HG03097 (cell line): ENCODE measurements at regions not wholly inside any gene's neighbourhood (a gene's known extent, or its start where the extent isn't known, plus 50 kb on each side); places are given as distances from the start of the nearest gene placed in this dataset.

Experiments used
- ATAC-seq: cut with Tn5 transposase; IDR thresholded peaks from one replicate; pipeline ENCODE4 v1.9.1; 2021; ENCODE audit not compliant: unreplicated experiment, low FRiP score

DNA sequence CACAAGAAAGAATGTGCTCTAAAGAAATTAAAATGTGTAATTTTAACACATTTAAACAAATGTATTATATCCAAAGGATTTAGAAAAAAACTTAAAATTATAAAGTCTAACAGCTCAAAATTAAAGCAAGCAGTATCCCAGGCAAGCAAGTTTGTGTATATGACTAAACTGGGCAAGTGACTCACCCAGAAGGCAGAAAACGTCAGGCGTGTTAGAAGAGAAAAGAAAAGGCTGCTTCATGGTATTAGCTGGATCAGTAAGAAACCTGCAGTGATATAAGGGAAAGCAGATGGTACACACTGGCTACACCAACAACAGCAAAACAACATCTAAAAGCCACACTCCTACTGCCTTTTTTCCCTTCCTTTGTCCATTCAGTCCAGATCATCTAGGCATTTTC, 250.6 kb upstream of the NDST3 start:
- ATAC-seq, result no peak

DNA sequence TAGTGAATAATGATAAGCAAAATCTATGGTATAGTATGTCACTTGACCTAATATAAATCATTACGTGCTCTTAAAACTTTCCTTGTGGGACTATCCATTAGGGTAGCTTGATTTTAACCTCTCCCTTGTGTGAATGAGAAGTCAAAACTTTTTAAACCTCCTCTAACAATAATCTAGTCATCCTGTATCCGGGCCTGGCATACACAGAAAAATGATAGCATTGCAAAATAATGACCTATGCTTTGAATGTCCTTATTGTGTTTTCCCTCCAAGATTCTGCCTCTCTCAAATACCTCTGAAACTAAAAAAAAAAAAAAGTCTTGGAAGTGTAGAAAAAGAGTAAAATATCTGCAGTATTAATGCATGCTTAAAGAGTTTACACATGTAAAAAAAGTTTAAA, 250.0 kb upstream of the NDST3 start:
- no peak for ATAC-seq

DNA sequence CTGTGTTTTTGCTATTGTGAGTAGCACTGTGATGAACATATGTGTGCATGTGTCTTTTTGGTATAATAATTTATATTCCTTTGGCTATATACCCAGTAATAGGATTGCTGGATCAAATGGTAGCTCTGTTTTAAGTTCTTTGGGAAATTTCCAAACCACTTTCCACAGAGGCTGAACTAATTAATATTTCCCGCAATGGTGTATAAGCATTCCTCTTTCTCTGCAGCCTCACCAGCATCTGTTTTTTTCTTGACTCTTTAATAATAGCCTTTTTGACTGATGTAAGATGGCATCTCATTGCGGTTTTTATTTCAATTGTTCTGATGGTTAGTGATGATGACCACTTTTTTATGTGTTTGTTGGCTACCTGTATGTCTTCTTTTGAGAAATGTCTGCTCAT, 247.7 kb upstream of the NDST3 start:
- ATAC-seq, result no peak

DNA sequence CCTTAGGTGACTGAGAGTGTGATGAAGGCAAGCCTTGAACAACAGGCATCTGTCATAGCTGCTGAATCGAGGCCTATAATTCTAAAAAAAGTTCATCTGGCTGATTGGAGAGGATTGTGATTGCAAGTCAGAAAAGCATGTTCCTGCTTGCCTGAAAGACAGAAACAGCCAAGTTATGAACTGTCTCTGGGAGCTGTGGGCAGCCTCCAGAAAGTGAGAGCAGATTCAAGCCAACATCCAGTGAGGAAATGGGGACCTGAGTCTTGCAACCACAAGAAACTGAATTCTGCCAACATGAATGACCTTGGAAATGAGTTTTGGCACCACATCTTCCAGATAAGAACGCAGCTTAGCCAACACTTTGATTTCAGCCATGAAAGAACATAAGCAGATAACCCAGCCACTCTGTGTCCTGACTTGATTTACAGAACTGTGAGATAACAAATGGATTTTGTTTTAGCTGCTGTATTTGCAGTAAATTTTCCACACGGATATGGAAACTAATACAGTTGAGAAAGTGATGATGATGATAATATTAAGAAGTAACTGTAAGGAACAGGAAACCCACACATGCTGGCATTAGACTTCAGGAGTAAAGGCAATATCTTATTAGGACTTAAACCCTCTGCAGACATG, 240.3 kb upstream of the NDST3 start:
- ATAC-seq, result no peak

DNA sequence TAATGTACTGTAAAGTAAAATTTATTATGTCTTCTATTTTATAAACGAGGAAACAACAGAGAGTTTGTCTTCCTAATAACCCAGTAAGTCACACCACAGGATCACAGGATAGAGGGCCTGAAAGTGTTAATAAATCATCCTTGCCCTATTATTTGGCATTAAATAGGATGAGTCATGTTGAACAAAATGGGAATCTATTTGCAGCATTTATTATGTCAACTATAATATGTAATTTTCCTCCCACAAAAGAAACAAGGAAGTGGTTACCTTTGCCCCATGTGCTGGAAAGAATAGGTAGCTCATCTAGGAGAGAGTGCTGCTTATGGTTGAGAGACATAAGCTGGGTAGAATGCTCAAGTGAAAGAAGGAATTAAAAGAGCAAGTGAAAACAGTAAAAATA, 237.6 kb upstream of the NDST3 start:
- no peak for ATAC-seq

DNA sequence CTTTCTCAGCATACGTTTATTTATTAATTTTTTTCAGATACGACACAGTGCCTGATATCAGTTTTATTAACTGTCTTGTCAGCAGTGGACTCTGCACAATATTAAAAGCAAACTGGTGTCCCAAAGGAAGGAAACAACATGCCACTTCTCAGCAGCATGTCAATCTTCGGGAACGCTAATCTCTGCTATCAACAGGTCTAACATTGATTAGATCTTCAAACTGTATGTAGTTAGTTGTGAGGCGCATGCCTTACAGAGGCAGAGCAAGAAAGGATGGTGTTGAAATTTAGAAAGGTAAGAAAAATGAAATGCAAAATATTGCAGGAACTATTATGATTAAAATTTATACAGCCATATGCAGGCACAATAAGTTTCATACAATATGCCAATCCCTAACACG, 233.7 kb upstream of the NDST3 start:
- no peak for ATAC-seq

DNA sequence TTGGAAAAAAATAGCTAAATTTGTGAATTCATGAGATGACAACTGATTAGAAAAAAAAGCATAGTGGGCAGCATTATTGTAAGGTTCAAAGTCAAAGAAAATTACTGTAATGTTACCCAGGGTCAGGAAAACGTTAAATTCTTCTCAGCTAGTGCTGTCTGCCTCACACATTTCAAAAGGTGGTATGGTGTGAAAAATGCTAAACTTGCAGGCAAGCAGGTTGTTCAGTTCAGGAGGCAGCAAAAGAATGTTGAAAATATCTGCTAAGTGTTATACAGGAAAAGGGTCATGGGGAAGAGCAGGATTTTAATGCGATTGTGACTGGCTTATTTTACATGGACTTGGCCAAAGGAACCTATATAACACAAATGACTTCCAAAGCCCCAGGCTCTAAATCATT, 232.5 kb upstream of the NDST3 start:
- no peak for ATAC-seq

DNA sequence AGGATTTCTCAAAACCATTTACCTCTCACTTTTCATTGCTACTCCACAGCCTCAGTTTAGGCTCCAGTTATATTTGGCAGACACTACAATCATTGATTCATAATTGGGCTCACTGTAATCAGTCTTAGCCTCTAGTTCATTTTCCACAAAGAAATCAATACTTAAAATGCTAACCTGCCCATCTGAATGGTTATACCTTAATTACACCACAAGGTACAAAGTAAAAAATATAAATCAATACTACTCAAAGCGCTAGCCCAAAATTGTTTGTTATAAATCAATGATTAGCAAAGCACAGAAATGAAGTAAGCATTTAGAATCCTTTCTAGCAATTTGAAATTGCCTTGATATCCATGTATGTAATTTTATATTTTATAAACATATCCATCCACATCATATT, 222.6 kb upstream of the NDST3 start:
- ATAC-seq, result no peak

DNA sequence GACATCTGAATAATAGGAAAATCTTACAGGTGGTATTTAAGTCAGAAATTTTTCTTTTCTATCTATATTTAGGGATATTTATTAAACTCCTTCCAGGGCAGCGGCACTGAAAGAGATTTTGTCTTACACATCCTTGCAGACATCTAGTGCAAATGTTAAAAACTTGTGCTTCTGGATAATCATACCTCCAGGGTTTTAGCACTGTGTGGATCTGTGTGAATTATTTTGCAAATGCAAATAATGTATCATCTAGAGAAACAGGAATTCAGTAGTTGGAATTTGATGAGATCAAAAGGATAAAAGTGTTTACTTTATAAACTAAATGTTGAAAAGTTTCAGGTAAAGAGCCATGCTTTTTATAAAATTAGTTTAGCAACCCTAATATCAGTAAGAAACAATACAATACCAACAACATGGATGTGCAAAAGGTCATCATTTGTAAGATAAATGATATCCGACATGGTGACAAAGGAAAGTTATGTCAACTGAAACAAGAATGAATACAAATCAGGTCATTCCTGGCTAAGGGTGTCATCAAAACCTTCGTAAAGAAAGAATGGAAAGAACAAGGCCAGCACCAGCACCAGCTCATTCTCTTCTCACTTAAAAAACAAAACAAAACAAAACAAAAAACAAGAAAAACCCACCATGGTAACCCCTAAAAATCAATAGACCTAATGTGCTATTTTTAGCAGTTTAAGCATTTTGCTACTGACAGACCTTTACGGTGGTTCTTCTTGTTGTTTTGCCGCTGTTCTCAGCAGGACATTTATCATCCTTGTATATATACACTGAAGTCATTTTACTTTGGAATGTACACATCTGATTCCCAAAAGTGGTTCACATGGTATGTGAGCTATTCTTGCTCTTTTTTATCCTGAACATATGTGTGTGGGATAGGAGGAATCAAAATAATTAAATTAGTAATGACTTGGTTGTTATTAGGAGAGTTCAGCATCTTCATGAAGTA, 219.7 kb upstream of the NDST3 start:
- ATAC-seq, result no peak

DNA sequence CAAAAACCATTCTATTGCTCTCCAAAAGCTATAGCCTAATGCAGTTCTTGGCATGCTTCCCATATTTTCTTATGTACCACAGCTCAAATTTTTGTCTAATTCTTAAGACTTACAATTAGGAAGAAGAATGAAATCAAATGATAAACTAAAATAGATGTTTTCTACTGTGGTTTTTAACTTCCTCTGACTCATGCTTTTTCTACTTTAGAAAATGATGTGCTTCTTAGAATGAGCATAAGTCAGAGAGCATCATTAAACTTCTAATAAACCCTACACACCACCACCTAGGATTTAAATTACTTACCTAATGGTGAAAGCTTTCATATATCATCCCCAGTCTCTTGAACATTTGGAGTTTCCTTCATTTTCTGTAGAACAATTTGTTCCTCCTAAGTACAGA, 217.0 kb upstream of the NDST3 start:
- ATAC-seq, result no peak

DNA sequence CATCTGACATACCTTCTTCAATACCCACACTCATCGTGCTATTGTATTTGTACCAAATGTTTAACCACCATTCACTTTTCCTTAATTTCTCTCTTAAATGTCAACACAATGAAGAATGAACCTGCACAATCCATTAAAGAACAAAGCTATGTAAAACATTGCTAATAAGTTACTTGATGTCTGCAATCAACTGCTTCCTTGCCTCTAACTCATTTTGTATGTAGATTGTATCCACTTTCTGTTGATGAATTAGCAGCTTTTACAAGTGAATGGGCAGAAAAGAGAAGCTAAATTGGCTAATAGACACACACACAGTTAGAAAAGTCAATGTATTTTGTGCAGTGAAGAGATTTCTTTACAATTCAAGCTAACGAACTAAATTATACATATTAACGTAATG, 212.5 kb upstream of the NDST3 start:
- ATAC-seq, result no peak

DNA sequence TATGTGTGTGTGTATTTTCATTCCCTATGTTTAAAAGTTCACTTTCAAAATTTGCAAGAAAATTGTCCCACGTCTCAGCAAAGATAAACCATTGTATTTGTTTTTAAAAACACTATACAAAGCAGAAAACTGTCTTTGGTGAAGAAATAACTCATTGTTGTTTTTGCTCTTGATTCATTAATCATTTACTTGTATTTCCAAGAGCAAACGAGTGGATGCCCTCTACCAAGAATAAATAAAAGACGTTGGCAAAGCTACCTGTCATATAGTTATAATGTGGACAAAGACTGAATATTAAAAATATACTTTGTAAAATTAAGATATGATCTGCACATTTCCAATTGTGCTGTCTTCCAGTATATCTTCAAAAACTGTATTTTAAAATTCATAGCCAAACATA, 210.9 kb upstream of the NDST3 start:
- ATAC-seq, result no peak

DNA sequence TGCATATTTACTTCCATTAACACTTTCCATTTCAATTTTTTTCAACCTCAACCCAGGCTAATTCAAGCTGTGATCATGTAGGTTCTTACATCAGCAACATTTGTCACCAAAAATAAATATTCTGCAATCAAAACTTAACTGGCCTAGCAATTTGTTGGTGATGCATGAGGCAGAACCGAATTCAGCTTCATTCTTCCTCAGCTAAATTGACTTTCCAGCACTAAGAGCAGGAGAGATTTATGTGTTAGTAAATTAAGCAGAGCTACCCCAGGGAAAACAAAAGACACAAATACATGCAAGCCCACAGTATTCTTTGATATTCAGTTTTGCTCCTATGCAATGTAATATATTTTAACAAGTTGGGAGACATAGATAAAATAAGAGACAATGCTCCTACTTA, 208.7 kb upstream of the NDST3 start:
- ATAC-seq, result no peak

DNA sequence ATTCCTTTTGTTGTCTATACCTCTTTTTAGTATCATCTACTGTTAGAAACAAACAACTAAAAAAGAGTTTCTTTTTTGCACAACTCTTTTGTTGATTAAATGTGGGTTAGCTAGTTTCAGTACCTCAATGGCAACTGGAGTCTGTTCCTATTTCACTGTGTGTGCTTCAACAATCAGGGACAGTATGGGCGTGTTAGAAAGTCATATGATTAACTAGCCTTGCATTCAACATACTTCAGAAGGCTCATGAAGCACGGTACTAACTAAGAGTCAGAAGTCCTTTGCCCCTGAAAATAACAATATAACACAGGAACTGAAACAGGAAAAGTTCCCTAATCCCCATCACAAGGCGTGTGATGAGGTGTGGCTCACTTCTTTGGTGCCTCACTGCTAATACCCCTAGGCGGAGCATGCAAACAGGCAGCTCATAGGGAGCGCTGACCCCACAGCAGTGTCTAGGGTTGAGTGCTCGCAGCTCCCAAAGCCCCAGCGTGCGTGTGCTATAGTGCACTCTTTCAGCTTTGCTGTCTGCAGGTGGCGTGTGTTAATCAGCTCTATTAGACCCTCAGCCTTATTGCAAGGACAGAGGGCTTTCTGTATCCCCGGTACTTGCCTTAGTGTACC, 203.1 kb upstream of the NDST3 start:
- no peak for ATAC-seq

DNA sequence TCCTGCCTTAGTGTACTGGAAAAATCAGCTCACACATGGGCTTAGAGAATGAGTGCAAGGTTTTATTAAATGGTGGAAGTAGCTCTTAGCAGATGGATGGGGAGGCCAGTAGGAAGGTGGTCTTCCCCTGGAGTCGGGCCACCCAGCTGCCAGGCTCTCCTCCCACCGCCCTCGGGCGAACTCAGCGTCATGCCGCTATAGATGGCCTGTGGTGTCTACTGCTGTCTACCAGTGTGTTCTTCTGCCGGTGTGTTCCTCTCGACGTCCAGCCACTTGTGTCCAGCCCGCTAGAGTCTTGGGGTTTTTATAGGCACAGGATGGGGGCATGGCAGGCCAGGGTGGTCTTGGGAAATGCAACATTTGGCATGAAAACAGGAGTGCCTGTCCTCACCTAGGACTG, 198.7 kb upstream of the NDST3 start:
- ATAC-seq, result no peak

DNA sequence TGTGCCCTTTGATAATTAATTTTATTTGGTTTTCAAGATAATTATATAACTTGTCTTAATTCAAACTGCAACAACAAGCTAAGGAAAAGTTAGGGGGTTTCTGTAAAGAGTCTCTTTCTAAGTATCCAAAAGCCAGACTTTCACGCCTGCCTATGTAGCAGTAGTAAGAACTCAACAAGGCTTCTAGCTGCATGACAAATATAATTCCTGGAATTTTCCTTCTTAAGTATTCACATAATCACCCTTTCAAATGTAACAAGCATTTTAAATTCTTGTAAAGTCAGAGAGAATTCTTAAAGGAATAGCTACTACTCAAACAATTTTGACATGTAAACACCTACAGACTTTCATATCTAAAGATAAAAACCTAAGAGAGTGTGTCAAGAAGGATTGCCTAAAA, 189.7 kb upstream of the NDST3 start:
- ATAC-seq, result no peak

DNA sequence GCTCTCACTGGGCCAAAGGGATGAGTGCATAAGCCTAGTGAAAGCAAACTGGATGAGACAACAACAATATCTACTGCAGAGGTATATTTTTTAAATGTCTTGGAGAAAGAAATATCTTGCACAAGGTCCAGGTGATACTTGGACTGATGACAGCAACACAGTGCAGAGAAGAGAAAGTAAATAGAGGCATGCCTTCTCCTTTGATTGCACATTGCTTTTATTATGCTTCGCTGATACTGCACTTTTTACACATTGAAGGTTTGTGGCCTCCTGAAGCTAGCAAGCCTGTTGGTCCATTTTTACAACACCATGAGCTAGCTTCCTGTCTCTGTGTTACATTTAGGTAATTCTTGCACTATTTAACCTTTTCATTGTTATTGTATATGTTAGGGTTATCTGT, 189.0 kb upstream of the NDST3 start:
- ATAC-seq, result no peak

DNA sequence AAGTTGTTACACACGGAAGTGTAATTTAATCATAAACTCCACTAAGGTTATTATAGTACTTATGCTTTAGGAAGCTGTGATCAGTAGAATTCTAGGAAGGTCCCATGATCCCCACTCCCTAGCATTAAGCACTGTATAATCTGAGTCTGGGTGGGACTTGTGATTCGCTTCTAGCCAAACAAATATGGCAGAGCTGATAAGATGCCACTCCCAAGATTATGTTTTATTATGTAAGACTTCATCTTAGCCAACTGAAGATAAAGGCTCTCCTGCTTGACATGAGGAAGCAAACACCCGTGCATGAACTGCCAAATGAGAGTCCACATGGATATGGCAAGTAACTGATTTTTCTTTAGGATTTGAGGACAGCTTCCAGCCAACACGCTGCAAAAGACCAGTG, 186.4 kb upstream of the NDST3 start:
- no peak for ATAC-seq

DNA sequence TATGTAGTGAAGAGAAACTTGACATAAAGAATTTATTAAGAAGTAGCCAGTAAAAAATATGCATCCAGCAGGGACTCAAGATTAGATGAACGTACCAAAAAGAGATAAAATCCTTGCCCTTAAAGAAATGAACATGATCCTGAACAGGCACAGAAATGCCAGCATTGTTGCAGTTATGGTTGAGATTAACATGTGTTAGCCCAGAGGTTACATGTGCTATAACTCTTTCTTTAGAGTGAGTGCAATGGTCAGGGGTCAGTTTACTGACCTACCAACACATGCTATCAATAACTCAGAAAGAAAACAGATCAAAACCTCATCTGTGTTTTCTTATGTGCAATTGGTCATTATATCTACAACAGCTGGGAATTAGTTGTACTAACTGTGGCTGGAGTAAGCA, 166.1 kb upstream of the NDST3 start:
- ATAC-seq, result no peak

DNA sequence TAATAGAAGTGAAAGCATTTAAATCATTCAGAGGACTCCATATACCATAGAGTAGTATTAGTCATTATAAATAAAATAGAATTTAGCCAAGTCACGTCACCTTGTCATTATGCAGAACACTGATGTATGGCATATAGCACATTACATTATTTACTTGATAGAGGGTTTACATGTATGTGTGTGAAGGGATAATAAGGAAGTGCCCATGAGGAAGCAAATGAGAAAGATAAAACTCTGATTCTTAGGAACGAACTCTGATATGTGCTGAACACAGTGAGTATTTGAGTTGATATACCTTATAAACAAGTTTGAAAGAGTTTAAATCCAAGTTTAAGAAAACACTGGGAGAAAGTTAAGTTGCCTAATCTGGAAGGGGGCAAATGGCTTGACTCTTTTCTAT, 160.5 kb upstream of the NDST3 start:
- no peak for ATAC-seq

DNA sequence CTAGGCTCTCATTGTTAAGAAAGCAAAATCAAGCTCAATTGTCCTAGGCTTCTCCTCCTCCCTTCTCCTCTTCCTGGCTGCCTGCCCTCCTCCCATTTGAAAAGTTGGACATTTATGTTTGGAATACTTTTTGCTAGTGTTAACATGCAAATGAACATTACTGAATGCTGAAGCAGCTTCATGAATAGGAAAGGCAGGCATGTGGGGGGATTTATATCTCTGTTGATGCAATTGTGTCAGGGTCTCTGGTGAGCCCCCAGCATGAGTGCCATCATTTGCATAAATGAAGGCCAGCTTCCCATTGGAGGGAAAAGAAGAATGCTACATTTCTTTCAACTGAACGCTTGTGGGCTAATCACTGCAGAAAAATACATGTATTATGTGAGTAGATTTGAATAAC, 160.1 kb upstream of the NDST3 start:
- ATAC-seq, result no peak

DNA sequence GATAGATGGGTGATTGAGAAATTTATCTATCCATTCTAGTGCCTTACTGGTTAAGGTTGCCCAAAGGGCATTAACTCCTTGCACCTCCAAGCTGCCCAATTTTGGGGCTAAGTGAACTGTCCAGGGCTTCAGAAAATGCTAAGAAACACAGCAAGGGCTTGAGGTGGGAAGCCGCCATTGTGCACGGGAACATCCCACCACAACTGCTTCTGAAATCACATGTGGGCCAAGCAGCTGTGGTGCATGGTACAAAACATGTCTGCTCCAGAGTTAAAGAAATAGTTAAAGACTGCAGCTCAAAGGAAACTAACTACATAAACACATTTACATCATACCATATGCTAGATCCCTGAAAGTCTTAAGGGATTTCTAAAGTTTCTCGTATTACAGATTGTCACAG, 144.3 kb upstream of the NDST3 start:
- no peak for ATAC-seq
